ENCODE measurements at regions not wholly inside any gene's neighbourhood (a gene's known extent, or its start where the extent isn't known, plus 50 kb on each side); places are given as distances from the start of the nearest gene placed in this dataset.

- H2BK12ac ChIP-seq (ENCODE audit: insufficient read length, low read depth, low read length): no peak overlapping the region
- H4K5ac ChIP-seq (ENCODE audit: insufficient read length, low read depth, low read length): no peak overlapping the region
- H3K27me3 Mint-ChIP-seq (ENCODE audit: low read depth): no peaks in the 10 kb centered on the region; the same call in none of the 2 replicates
- no peaks in the 10 kb centered on the region for H3K79me2 ChIP-seq (ENCODE audit: insufficient read depth, low read length)
- H3K14ac ChIP-seq (ENCODE audit: insufficient read depth, low read length): peak overlapping the region; percentile 60; the same call in 1 of the 2 replicates
- no peaks in the 10 kb centered on the region for H3K9me3 Mint-ChIP-seq
- H2BK20ac ChIP-seq (ENCODE audit: low read depth, low read length, poor library complexity, severe bottlenecking): no peak overlapping the region
- DNase-seq: no peak
- H2AK5ac ChIP-seq (ENCODE audit: insufficient read length, low read length): no peak overlapping the region
- H3K79me1 ChIP-seq (ENCODE audit: insufficient read depth, low read depth, low read length, poor library complexity, severe bottlenecking): no peaks in the 10 kb centered on the region
- H2BK5ac ChIP-seq (ENCODE audit: insufficient read length, low read length): no peak overlapping the region
- H3K4me2 ChIP-seq (ENCODE audit: insufficient read depth, insufficient read length, low read length): no peak overlapping the region
- no peak overlapping the region for H3K4me3 Mint-ChIP-seq
- H4K91ac ChIP-seq (ENCODE audit: insufficient read length, low read depth, low read length): no peak overlapping the region
- H3K56ac ChIP-seq (ENCODE audit: insufficient read length, low read depth, low read length): no peak overlapping the region
- no peaks in the 10 kb centered on the region for H3K27me3 ChIP-seq (ENCODE audit: insufficient read depth, low read length)
- H3K4me1 Mint-ChIP-seq: peaks cover 22 to 30% of the 10 kb centered on the region in 2 experiments
- H3K23ac ChIP-seq (ENCODE audit: insufficient read length, low read depth, low read length): no peak overlapping the region
- H3K9ac ChIP-seq (ENCODE audit: extremely low read depth, insufficient read length, low read length): no peak overlapping the region
- H4K20me1 ChIP-seq (ENCODE audit: control insufficient read depth, insufficient read depth, insufficient read length): no peaks in the 10 kb centered on the region
- H2BK120ac ChIP-seq (ENCODE audit: low read depth, low read length, poor library complexity, severe bottlenecking): no peak overlapping the region
- no peaks in the 10 kb centered on the region for H3K9me3 ChIP-seq (ENCODE audit: control insufficient read depth, low read depth, low read length)
- H3T11ph ChIP-seq (ENCODE audit: low read length): no peak overlapping the region
- H3K36me3 Mint-ChIP-seq (ENCODE audit: insufficient read depth in 1 of 3, low read depth in 3 of 3): no peaks in the 10 kb centered on the region; a peak in 1 of 7 replicates
- no peak overlapping the region for H3K27ac ChIP-seq (ENCODE audit: insufficient read length, low read depth, low read length)
- no peak overlapping the region for H4K8ac ChIP-seq (replicated peaks; ENCODE audit: insufficient read length, low read depth, low read length)
- H3K27ac Mint-ChIP-seq: no peak overlapping the region
- no CpG with 5 or more reads among the region's 2 CpGs for WGBS (ENCODE audit: extremely low coverage, insufficient read length, low lambda C conversion rate)
- H3K4ac ChIP-seq (ENCODE audit: low read depth, low read length): no peak overlapping the region
- no peak for TF ChIP-seq CTCF (conservative IDR thresholded peaks at IDR 0.05)
- no peak overlapping the region for H2AFZ ChIP-seq (ENCODE audit: low read length)
- H3K23me2 ChIP-seq (ENCODE audit: insufficient read length, low read depth, low read length, poor library complexity, severe bottlenecking): no peaks in the 10 kb centered on the region
- no peak overlapping the region for H3K18ac ChIP-seq (ENCODE audit: insufficient read length, low read depth, low read length)
- no peak overlapping the region for H2BK15ac ChIP-seq (ENCODE audit: low read depth, low read length)
- H3K4me1 ChIP-seq (ENCODE audit: insufficient read depth, low read length): no peaks in the 10 kb centered on the region; the same call in 1 of the 2 replicates
Observed at GRCh38 chr2:8490166-8490721, 191.6 kb upstream of the ID2 start.

Data from H9 (cell line).